MM.1S (cell line): ENCODE measurements at regions not wholly inside any gene's neighbourhood (a gene's known extent, or its start where the extent isn't known, plus 50 kb on each side); places are given as distances from the start of the nearest gene placed in this dataset.

Source experiments
- DNase-seq: peaks from one replicate; pipeline ENCODE4 v3.0.0-alpha.2; 2015
- H2AFZ ChIP-seq: fragments of 300-600 bp; sonication (generic); 2 replicates; pipeline ENCODE4 v1.6.0; 2016; ENCODE audit warnings: antibody characterized with exemption, low read length
- H3F3A ChIP-seq: fragments of 300-600 bp; sonication (generic); 2 replicates; pipeline ENCODE4 v1.6.1; 2016; ENCODE audit warnings: mild to moderate bottlenecking, antibody characterized with exemption, low read length, moderate library complexity, mixed read lengths; ENCODE audit not compliant: insufficient read depth
- H3K27ac ChIP-seq: fragments of 300-600 bp; sonication (generic); 2 replicates; pipeline ENCODE4 v1.5.1; 2016; ENCODE audit warnings: mild to moderate bottlenecking, low read length
- H3K27me3 ChIP-seq: fragments of 300-600 bp; sonication (generic); replicated peaks from 2 replicates; pipeline ENCODE4 v1.6.0; 2016; ENCODE audit warnings: low read length; ENCODE audit not compliant: insufficient read depth
- H3K36me3 ChIP-seq: fragments of 300-600 bp; sonication (generic); replicated peaks from 2 replicates; pipeline ENCODE4 v1.6.1; 2016; ENCODE audit warnings: mild to moderate bottlenecking, low read length, mixed read lengths; ENCODE audit not compliant: insufficient read depth
- H3K4me1 ChIP-seq: fragments of 300-600 bp; sonication (generic); 2 replicates; pipeline ENCODE4 v1.6.1; 2016; ENCODE audit warnings: low read length, mixed read lengths
- H3K4me2 ChIP-seq: fragments of 300-600 bp; sonication (generic); 2 replicates; pipeline ENCODE4 v1.6.0; 2016; ENCODE audit warnings: low read depth, low read length
- H3K4me3 ChIP-seq: fragments of 300-600 bp; sonication (generic); 2 replicates; pipeline ENCODE4 v1.5.1; 2016; ENCODE audit warnings: low read length, mixed read lengths
- H3K79me2 ChIP-seq: fragments of 300-600 bp; sonication (generic); 2 replicates; pipeline ENCODE4 v1.6.1; 2016; ENCODE audit warnings: mixed run types, low read length, mixed read lengths
- H3K9ac ChIP-seq: fragments of 300-600 bp; sonication (generic); 2 replicates; pipeline ENCODE4 v1.6.1; 2016; ENCODE audit warnings: low read length, mixed read lengths
- H3K9me2 ChIP-seq: fragments of 300-600 bp; sonication (generic); replicated peaks from 2 replicates; pipeline ENCODE4 v1.6.1; 2016; ENCODE audit warnings: mild to moderate bottlenecking, low read length, mixed read lengths; ENCODE audit not compliant: insufficient read depth
- H3K9me3 ChIP-seq: fragments of 300-600 bp; sonication (generic); replicated peaks from 2 replicates; pipeline ENCODE4 v1.6.1; 2016; ENCODE audit warnings: mild to moderate bottlenecking, low read length, mixed read lengths; ENCODE audit not compliant: insufficient read depth
- H4K20me1 ChIP-seq: fragments of 300-600 bp; sonication (generic); 2 replicates; pipeline ENCODE4 v1.6.1; 2016; ENCODE audit warnings: mild to moderate bottlenecking, low read length, moderate library complexity, mixed read lengths; ENCODE audit not compliant: insufficient read depth
- CTCF ChIP-seq: fragments of 300-600 bp; sonication (generic); IDR thresholded peaks from 2 replicates; pipeline ENCODE4 v1.5.1; 2016; ENCODE audit warnings: antibody characterized with exemption, low read length, mixed read lengths
- EZH2 ChIP-seq: fragments of 300-600 bp; sonication (generic); optimal IDR thresholded peaks from 2 replicates; pipeline ENCODE3; 2017; ENCODE audit warnings: low read depth, mild to moderate bottlenecking, antibody characterized with exemption, low read length, mixed read lengths
- EZH2phosphoT487 ChIP-seq: fragments of 300-600 bp; sonication (generic); IDR thresholded peaks from 2 replicates; pipeline ENCODE4 v1.6.1; 2018; ENCODE audit warnings: antibody characterized with exemption, low read length

GRCh38 chr2:107697385-107697784 lies 129.3 kb upstream of the RGPD4 start:
- Histone ChIP-seq H3K4me3 (no peak overlapping the region), H3K79me2 (no peaks in the 10 kb centered on the region), H2AFZ (no peak overlapping the region), H3K9me2 (no peaks in the 10 kb centered on the region), H3K9ac (no peak overlapping the region), H3K4me1 (no peaks in the 10 kb centered on the region), H3F3A (no peaks in the 10 kb centered on the region), H3K36me3 (no peaks in the 10 kb centered on the region), H3K9me3 (no peaks in the 10 kb centered on the region), H3K27me3 (no peaks in the 10 kb centered on the region), H4K20me1 (no peaks in the 10 kb centered on the region), H3K4me2 (no peak overlapping the region), H3K27ac (no peak overlapping the region)
- TF ChIP-seq EZH2 = no peak
- no peak for TF ChIP-seq CTCF
- no peak for TF ChIP-seq EZH2phosphoT487
- DNase-seq = no peak

DNA sequence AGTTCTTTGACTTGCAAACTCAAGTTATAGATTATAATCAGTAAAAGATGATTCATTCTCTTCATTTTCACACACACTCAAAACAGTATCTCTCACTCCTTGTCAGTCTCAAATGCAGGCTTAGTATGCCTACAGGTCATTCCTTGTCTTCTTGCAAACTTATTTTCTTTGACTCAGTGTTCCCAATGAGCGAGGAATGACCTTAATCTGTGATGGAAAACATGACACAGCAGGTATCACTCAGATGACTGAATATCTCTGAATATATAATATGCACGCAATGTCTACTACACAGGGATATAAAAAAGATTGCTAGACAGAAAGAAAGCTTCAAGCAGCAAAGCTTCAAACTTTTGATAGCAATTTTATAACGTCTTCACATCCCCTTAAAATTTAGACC lies 127.8 kb upstream of the RGPD4 start:
- Histone ChIP-seq H3K4me1 (no peaks in the 10 kb centered on the region), H3K36me3 (no peaks in the 10 kb centered on the region), H3K9me3 (no peaks in the 10 kb centered on the region), H3K27me3 (no peaks in the 10 kb centered on the region), H3F3A (no peaks in the 10 kb centered on the region), H3K27ac (no peak overlapping the region), H2AFZ (no peak overlapping the region), H3K79me2 (no peaks in the 10 kb centered on the region), H3K4me3 (no peak overlapping the region), H3K9ac (no peak overlapping the region), H3K4me2 (no peak overlapping the region), H4K20me1 (no peaks in the 10 kb centered on the region), H3K9me2 (no peaks in the 10 kb centered on the region)
- no peak for TF ChIP-seq CTCF
- no peak for TF ChIP-seq EZH2
- TF ChIP-seq EZH2phosphoT487 = no peak
- no peak for DNase-seq

DNA sequence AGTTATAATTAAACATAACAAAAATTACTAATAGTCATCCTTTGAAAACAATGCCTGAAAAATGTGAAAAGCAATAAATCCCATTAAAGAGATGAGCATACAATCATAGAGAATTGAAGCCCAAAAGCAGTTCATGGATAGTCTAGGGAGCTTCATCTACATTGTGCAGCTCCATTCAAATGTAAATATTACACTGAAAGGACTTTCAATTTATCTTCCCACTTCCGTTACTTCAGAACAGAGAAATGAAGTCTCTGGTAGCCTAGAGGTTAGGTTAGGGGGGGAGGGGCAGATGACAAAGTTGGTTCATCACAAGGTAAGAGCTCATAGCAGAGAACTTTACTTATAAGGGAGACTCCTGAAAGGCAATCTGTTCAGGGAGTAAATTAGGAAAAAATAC lies 126.6 kb upstream of the RGPD4 start:
- Histone ChIP-seq H2AFZ (no peak overlapping the region), H3K4me3 (no peak overlapping the region), H3K27ac (no peak overlapping the region), H3K4me2 (no peak overlapping the region), H3K27me3 (no peaks in the 10 kb centered on the region), H3K9ac (no peak overlapping the region), H3K36me3 (no peaks in the 10 kb centered on the region), H3K9me2 (no peaks in the 10 kb centered on the region), H4K20me1 (no peaks in the 10 kb centered on the region), H3F3A (no peaks in the 10 kb centered on the region), H3K79me2 (no peaks in the 10 kb centered on the region), H3K9me3 (no peaks in the 10 kb centered on the region), H3K4me1 (no peaks in the 10 kb centered on the region)
- no peak for TF ChIP-seq EZH2
- no peak for TF ChIP-seq CTCF
- no peak for TF ChIP-seq EZH2phosphoT487
- no peak for DNase-seq
